Testis (tissue), 2 donors: ENCODE measurements at regions not wholly inside any gene's neighbourhood (a gene's known extent, or its start where the extent isn't known, plus 50 kb on each side); places are given as distances from the start of the nearest gene placed in this dataset.

Source experiments
- CTCF ChIP-seq, 3 experiments: fragments of 450-650 bp in 2 of 3; fragments of 200-600 bp in 1 of 3; sonication (generic) in 1 of 3; IDR thresholded peaks; one replicate each; pipeline ENCODE4 v1.5.1; 2016 to 2019; ENCODE audit warnings: antibody characterized with exemption in 3 of 3, mild to moderate bottlenecking in 2 of 3, moderate library complexity in 1 of 3
- POLR2A ChIP-seq: fragments of 450-650 bp; IDR thresholded peaks from one replicate; pipeline ENCODE4 v1.6.1; 2017; ENCODE audit warnings: antibody characterized with exemption, mild to moderate bottlenecking, moderate library complexity

GRCh38 chr2:173653432-173653805 is 298.7 kb downstream of the CDCA7 start:
- no peak for TF ChIP-seq CTCF (IDR thresholded peaks at IDR 0.05)
- TF ChIP-seq POLR2A, result no peak
